Mammary epithelial cell (primary cell): ENCODE measurements at regions not wholly inside any gene's neighbourhood (a gene's known extent, or its start where the extent isn't known, plus 50 kb on each side); places are given as distances from the start of the nearest gene placed in this dataset.

Experiments used
- EZH2 ChIP-seq: IDR thresholded peaks from 2 replicates; pipeline ENCODE4 v1.6.1; 2012; ENCODE audit warnings: low read length, inconsistent platforms, borderline replicate concordance
- TF ChIP-seq, protein P1 (sequence below), 2 donors: IDR thresholded peaks in 1 of 2; conservative IDR thresholded peaks in 1 of 2; 2 replicates each; pipeline ENCODE4 v1.5.1; 2011 to 2012; ENCODE audit warnings: inconsistent platforms in 2 of 2, low read length in 2 of 2, mild to moderate bottlenecking in 2 of 2, control low read depth in 1 of 2, low read depth in 1 of 2; ENCODE audit not compliant: insufficient read depth in 1 of 2; ENCODE audit errors: extremely low read depth in 1 of 2

DNA sequence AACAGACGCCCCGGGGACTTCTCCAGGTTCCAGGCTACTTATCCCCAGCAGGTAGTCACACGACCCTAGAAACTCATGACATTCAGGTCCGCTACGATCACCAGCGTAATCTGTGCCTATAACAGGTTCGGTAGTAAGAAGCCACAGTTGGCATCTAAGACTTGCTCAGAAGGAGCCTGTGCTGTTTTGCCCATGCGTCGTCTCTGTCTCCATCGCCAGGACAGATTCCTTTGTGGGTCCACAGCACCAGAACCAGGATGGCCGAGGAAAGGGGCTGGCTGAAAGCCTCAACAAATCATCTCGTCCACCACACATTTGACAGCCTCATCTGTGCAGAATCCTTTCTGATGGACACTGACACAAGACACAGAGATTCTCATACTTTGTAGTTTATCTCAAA lies 319.5 kb upstream of the AGA start:
- TF ChIP-seq, protein P1, sequence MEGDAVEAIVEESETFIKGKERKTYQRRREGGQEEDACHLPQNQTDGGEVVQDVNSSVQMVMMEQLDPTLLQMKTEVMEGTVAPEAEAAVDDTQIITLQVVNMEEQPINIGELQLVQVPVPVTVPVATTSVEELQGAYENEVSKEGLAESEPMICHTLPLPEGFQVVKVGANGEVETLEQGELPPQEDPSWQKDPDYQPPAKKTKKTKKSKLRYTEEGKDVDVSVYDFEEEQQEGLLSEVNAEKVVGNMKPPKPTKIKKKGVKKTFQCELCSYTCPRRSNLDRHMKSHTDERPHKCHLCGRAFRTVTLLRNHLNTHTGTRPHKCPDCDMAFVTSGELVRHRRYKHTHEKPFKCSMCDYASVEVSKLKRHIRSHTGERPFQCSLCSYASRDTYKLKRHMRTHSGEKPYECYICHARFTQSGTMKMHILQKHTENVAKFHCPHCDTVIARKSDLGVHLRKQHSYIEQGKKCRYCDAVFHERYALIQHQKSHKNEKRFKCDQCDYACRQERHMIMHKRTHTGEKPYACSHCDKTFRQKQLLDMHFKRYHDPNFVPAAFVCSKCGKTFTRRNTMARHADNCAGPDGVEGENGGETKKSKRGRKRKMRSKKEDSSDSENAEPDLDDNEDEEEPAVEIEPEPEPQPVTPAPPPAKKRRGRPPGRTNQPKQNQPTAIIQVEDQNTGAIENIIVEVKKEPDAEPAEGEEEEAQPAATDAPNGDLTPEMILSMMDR (conservative IDR thresholded peaks at IDR 0.05 in 1 of 2, IDR thresholded peaks at IDR 0.05 in 1 of 2; ENCODE audit: extremely low read depth in 1 of 2, insufficient read depth in 1 of 2, low read depth in 1 of 2, low read length in 2 of 2), result no peak
- TF ChIP-seq EZH2, result no peak
